A549 (cell line): ENCODE measurements at regions not wholly inside any gene's neighbourhood (a gene's known extent, or its start where the extent isn't known, plus 50 kb on each side); places are given as distances from the start of the nearest gene placed in this dataset.

Experiments used
- CHD2 ChIP-seq: fragments of 150-350 bp; IDR thresholded peaks from 2 replicates; pipeline ENCODE4 v1.6.1; 2014; ENCODE audit warnings: low read length; ENCODE audit not compliant: partially characterized antibody
- POLR2A ChIP-seq: IDR thresholded peaks from 2 replicates; pipeline ENCODE4 v1.6.1; 2012; ENCODE audit warnings: mild to moderate bottlenecking, low read length
- REST ChIP-seq: fragments of 200-600 bp; sonication (generic); IDR thresholded peaks from 2 replicates; pipeline ENCODE4 v1.6.1; 2016; ENCODE audit warnings: antibody characterized with exemption, mild to moderate bottlenecking, moderate library complexity

GRCh38 chr10:47136866-47137265 is 163.1 kb upstream of the GDF10 start:
- TF ChIP-seq REST: no peak
- TF ChIP-seq CHD2: no peak
- TF ChIP-seq POLR2A: no peak
